PC-9 (cell line): ENCODE measurements at regions not wholly inside any gene's neighbourhood (a gene's known extent, or its start where the extent isn't known, plus 50 kb on each side); places are given as distances from the start of the nearest gene placed in this dataset.

Experiments used
- EZH2 ChIP-seq: fragments of 200-600 bp; sonication (generic); IDR thresholded peaks from 2 replicates; pipeline ENCODE4 v1.8.0; 2017; ENCODE audit warnings: antibody characterized with exemption, low read depth
- TF ChIP-seq, protein P1 (sequence below): fragments of 200-600 bp; sonication (generic); conservative IDR thresholded peaks from 2 replicates; pipeline ENCODE4 v1.6.1; 2017; ENCODE audit warnings: mixed run types, antibody characterized with exemption, mild to moderate bottlenecking, moderate library complexity

DNA sequence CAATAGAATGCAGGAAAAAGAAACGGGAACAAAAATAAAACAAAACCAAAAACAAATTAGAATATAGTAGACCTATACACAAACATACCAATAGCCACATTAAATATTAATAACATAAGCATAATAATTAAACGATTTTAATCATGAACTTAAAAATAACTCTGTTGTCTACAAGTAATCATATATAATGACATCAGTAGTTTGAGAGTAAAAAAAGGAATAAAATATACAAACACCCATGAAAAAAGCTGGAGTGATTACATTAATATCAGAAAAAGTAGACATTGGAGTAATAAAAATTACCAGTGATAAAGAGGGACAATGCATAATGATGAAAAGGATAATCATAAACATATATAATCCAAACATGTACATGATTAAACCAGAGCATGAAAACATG, 181.8 kb downstream of the ATXN7L3B start:
- TF ChIP-seq, protein P1, sequence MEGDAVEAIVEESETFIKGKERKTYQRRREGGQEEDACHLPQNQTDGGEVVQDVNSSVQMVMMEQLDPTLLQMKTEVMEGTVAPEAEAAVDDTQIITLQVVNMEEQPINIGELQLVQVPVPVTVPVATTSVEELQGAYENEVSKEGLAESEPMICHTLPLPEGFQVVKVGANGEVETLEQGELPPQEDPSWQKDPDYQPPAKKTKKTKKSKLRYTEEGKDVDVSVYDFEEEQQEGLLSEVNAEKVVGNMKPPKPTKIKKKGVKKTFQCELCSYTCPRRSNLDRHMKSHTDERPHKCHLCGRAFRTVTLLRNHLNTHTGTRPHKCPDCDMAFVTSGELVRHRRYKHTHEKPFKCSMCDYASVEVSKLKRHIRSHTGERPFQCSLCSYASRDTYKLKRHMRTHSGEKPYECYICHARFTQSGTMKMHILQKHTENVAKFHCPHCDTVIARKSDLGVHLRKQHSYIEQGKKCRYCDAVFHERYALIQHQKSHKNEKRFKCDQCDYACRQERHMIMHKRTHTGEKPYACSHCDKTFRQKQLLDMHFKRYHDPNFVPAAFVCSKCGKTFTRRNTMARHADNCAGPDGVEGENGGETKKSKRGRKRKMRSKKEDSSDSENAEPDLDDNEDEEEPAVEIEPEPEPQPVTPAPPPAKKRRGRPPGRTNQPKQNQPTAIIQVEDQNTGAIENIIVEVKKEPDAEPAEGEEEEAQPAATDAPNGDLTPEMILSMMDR, result no peak
- no peak for TF ChIP-seq EZH2
